IMR-90 (cell line): ENCODE measurements at regions not wholly inside any gene's neighbourhood (a gene's known extent, or its start where the extent isn't known, plus 50 kb on each side); places are given as distances from the start of the nearest gene placed in this dataset.

Source experiments
- ATAC-seq: fragments of 200-7000 bp; cut with Tn5 transposase; 2 replicates; pipeline ENCODE4 v1.9.1; 2020; ENCODE audit warnings: low read depth, mild to moderate bottlenecking, moderate library complexity
- BruUV-seq: library from RNA; stranded (reverse); fragments of 400-500 nt; replicated peaks from 2 replicates; lab custom pipeline; 2021; lab: Mats Ljungman, UMichigan
- CTCF ChIA-PET: fragments of 300-600 bp; formaldehyde crosslinking; extraction: SDS; loops from one replicate; lab custom pipeline; 2021; ENCODE audit warnings: antibody characterized with exemption; lab: Yijun Ruan, JAX
- POLR2A ChIA-PET: fragments of 300-600 bp; sonication (Branson Sonifier 250); formaldehyde crosslinking; loops from one replicate; lab custom pipeline; 2022; ENCODE audit warnings: antibody characterized with exemption; ENCODE audit not compliant: unreplicated experiment; lab: Charles Lee
- DNase-seq: peaks from one replicate; pipeline ENCODE4 v3.0.0; 2013
- H2AFZ ChIP-seq: replicated peaks from 2 replicates; pipeline ENCODE3; 2013; ENCODE audit warnings: low read length, mild to moderate bottlenecking; ENCODE audit not compliant: poor library complexity
- H2AK5ac ChIP-seq: 2 replicates; pipeline ENCODE4 v1.6.1; 2013; ENCODE audit warnings: low read depth, low read length, inconsistent platforms
- H2AK9ac ChIP-seq: replicated peaks from 2 replicates; pipeline ENCODE3; 2013; ENCODE audit warnings: mild to moderate bottlenecking, low read depth, low read length, moderate library complexity; ENCODE audit not compliant: poor library complexity
- H2BK120ac ChIP-seq: 2 replicates; pipeline ENCODE4 v1.6.1; 2013; ENCODE audit warnings: low read depth, low read length, inconsistent platforms
- H2BK15ac ChIP-seq: 3 replicates; pipeline ENCODE4 v1.6.1; 2013; ENCODE audit warnings: low read depth, low read length, inconsistent platforms
- H2BK20ac ChIP-seq: 2 replicates; pipeline ENCODE4 v1.6.1; 2013; ENCODE audit warnings: low read depth, mild to moderate bottlenecking, inconsistent platforms, low read length, moderate library complexity
- H2BK5ac ChIP-seq: 2 replicates; pipeline ENCODE4 v1.6.1; 2013; ENCODE audit warnings: mild to moderate bottlenecking, low read depth, low read length, inconsistent platforms; ENCODE audit not compliant: poor library complexity, severe bottlenecking
- H3K14ac ChIP-seq: replicated peaks from 2 replicates; pipeline ENCODE4 v1.6.1; 2013; ENCODE audit warnings: low read depth, low read length, inconsistent platforms
- H3K18ac ChIP-seq: 2 replicates; pipeline ENCODE4 v1.6.1; 2013; ENCODE audit warnings: low read depth, low read length, control low read depth
- H3K23ac ChIP-seq: 2 replicates; pipeline ENCODE4 v1.6.1; 2013; ENCODE audit warnings: low read depth, low read length, inconsistent platforms
- H3K27ac ChIP-seq: 2 replicates; pipeline ENCODE4 v1.5.1; 2013; ENCODE audit warnings: mild to moderate bottlenecking, control low read depth, low read length; ENCODE audit not compliant: insufficient read depth
- H3K27me3 ChIP-seq: 2 replicates; pipeline ENCODE4 v1.6.1; 2013; ENCODE audit warnings: low read length; ENCODE audit not compliant: control insufficient read depth, insufficient read depth
- H3K36me3 ChIP-seq: 2 replicates; pipeline ENCODE4 v1.6.1; 2013; ENCODE audit warnings: low read length, mixed read lengths; ENCODE audit not compliant: control insufficient read depth, insufficient read depth
- H3K4ac ChIP-seq: 2 replicates; pipeline ENCODE4 v1.6.1; 2013; ENCODE audit warnings: low read depth, low read length, inconsistent platforms
- H3K4me1 ChIP-seq: 2 replicates; pipeline ENCODE4 v1.6.1; 2013; ENCODE audit warnings: low read length, mixed read lengths; ENCODE audit not compliant: control insufficient read depth, insufficient read depth
- H3K4me2 ChIP-seq: 2 replicates; pipeline ENCODE4 v1.6.1; 2013; ENCODE audit warnings: low read depth, mild to moderate bottlenecking, control low read depth, low read length, moderate library complexity
- H3K4me3 ChIP-seq: 2 replicates; pipeline ENCODE4 v1.5.1; 2013; ENCODE audit warnings: low read depth, mild to moderate bottlenecking, control low read depth, low read length, moderate library complexity; ENCODE audit not compliant: insufficient read depth
- H3K56ac ChIP-seq: 2 replicates; pipeline ENCODE4 v1.6.1; 2013; ENCODE audit warnings: low read length, inconsistent platforms; ENCODE audit not compliant: insufficient read depth; ENCODE audit errors: extremely low read depth
- H3K79me1 ChIP-seq, 2 experiments: 2 replicates each; pipeline ENCODE4 v1.6.1; 2013; ENCODE audit warnings: low read length in 2 of 2, inconsistent platforms in 1 of 2, low read depth in 1 of 2
- H3K9ac ChIP-seq: 2 replicates; pipeline ENCODE4 v1.6.1; 2013; ENCODE audit warnings: low read depth, low read length, control low read depth
- H3K9me1 ChIP-seq: 2 replicates; pipeline ENCODE4 v1.6.1; 2013; ENCODE audit warnings: low read length, inconsistent platforms; ENCODE audit not compliant: insufficient read depth
- H3K9me3 ChIP-seq: 2 replicates; pipeline ENCODE4 v1.6.1; 2013; ENCODE audit warnings: low read length; ENCODE audit not compliant: control insufficient read depth, insufficient read depth
- H4K20me1 ChIP-seq: 2 replicates; pipeline ENCODE4 v1.6.1; 2013; ENCODE audit warnings: low read length, inconsistent platforms; ENCODE audit not compliant: insufficient read depth
- H4K5ac ChIP-seq: 2 replicates; pipeline ENCODE4 v1.6.1; 2013; ENCODE audit warnings: mild to moderate bottlenecking, low read depth, low read length, control low read depth
- H4K8ac ChIP-seq, 2 experiments: 2 replicates each; pipeline ENCODE4 v1.6.1; 2013; ENCODE audit warnings: low read depth in 2 of 2, low read length in 2 of 2, control low read depth in 1 of 2, inconsistent platforms in 1 of 2
- H4K91ac ChIP-seq: 2 replicates; pipeline ENCODE4 v1.6.1; 2013; ENCODE audit warnings: low read depth, low read length, inconsistent platforms; ENCODE audit not compliant: insufficient read depth
- MAZ ChIP-seq: IDR thresholded peaks from 2 replicates; pipeline ENCODE4 v1.6.1; 2012; ENCODE audit warnings: low read depth, mild to moderate bottlenecking, low read length, improper control_type of control experiment, moderate library complexity, borderline replicate concordance
- RFX5 ChIP-seq: IDR thresholded peaks from 2 replicates; pipeline ENCODE4 v1.8.0; 2012; ENCODE audit warnings: low read depth, mild to moderate bottlenecking, low read length, moderate library complexity
- SMC3 ChIP-seq: fragments of 150-350 bp; IDR thresholded peaks from 2 replicates; pipeline ENCODE4 v1.6.1; 2016; ENCODE audit warnings: low read depth, mild to moderate bottlenecking, antibody characterized with exemption, low read length, moderate library complexity
- WGBS, 2 experiments: methylation state at CpG; one replicate each; pipeline versions ENCODE4 v1.1.5 to v1.1.7; 2013; ENCODE audit warnings: missing lambda C conversion rate in 2 of 2; ENCODE audit not compliant: insufficient read length in 1 of 2; ENCODE audit errors: extremely low coverage in 2 of 2; 5-methylcytosine and 5-hydroxymethylcytosine counted together
- dilution Hi-C: fragments of 300-500 bp; cut with HindIII; formaldehyde crosslinking; loops from one replicate; pipeline ENCODE4 v1.14.3; 2018; ENCODE audit warnings: low sequenced_read_pairs; ENCODE audit not compliant: unreplicated experiment
- in situ Hi-C: fragments of 300-500 bp; cut with MboI; formaldehyde crosslinking; loops from 3 replicates; pipeline ENCODE4 v1.14.3; 2019; ENCODE audit warnings: low sequenced_read_pairs, inconsistent platforms, mixed read lengths
- intact Hi-C: fragments of 100-400 bp; cut with micrococcal nuclease; formaldehyde crosslinking; loops from 2 replicates; pipeline ENCODE4 v1.10.0; 2022
- TF ChIP-seq, protein P1 (sequence below): fragments of 150-350 bp; IDR thresholded peaks from 2 replicates; pipeline ENCODE4 v1.6.1; 2017; ENCODE audit warnings: mild to moderate bottlenecking, antibody characterized with exemption, low read length, low read depth
- TF ChIP-seq, protein P2 (sequence below): fragments of 150-350 bp; IDR thresholded peaks from 2 replicates; pipeline ENCODE4 v1.6.1; 2016; ENCODE audit warnings: low read depth, mild to moderate bottlenecking, low read length, moderate library complexity, borderline replicate concordance

DNA sequence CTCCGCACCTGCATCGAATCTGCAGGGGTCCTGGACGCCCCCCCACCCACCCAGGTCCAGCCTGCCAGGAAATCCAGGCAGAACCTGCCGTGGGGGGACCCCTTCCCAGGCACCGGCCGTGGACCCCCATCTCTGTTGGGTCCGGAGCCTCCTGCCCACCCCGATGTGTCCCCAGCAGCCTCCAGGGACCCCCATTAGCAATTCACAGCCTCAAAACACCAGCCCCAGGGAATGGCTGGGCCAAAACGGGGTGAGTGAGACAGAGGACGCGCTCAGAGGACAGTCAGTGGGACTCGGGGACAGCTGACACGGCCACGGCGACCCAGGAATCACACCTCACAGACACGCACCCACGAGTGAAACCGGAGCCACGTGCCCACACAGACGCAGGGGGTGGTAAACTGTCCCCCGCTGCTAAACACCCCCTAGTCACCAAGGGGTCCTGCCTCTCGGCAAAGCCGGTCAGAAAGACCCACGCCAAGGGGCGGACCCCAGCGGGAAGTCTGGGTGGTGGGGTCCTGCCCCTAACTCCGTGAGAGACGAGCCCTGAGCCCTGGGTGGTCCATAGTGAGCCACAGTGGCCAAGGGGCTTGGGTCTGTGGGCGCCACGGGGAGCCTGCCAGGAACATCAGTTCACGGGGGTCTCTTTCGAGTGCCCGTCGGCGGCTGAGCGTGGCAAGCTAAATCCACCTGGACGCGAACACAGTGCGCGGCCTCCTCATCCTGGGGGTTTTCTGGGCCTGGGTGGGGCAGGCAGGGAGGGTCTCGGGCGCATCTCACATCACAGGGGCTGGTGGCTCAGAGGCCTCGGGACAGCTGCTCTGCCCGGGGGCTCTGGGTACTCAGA lies 126.5 kb upstream of the NKX1-1 start:
- in situ Hi-C loops (no loop called here), intact Hi-C loops (no loop called here), dilution Hi-C loops (no loop called here)
- BruUV-seq: no TSS peak
- Histone ChIP-seq H3K36me3 (no peaks in the 10 kb centered on the region), H4K20me1 (no peaks in the 10 kb centered on the region), H3K23ac (no peak overlapping the region), H3K79me1 (no peaks in the 10 kb centered on the region), H3K4me2 (no peak overlapping the region), H3K9ac (no peak overlapping the region), H3K4ac (no peak overlapping the region), H3K14ac (no peak overlapping the region), H2BK20ac (no peak overlapping the region), H2BK15ac (no peak overlapping the region), H4K91ac (no peak overlapping the region), H3K27me3 (peaks cover 54% of the 10 kb centered on the region), H3K4me1 (no peaks in the 10 kb centered on the region), H3K4me3 (no peak overlapping the region), H3K9me3 (no peaks in the 10 kb centered on the region; the same call in 1 of the 2 replicates), H4K8ac (no peak overlapping the region), H2AK9ac (no peak overlapping the region), H3K27ac (no peak overlapping the region), H2BK5ac (no peak overlapping the region), H2BK120ac (no peak overlapping the region), H3K9me1 (no peaks in the 10 kb centered on the region), H3K18ac (no peak overlapping the region), H2AK5ac (no peak overlapping the region), H2AFZ (no peak overlapping the region), H4K5ac (no peak overlapping the region), H3K56ac (no peak overlapping the region)
- POLR2A ChIA-PET: no interaction called here
- no peak for DNase-seq
- WGBS, 2 experiments: 70% methylated on average over 11 of the region's 44 CpGs; no CpG with 5 or more reads in 1 of the 2 experiments
- no peak for ATAC-seq
- no peak for TF ChIP-seq RFX5
- no peak for TF ChIP-seq MAZ
- TF ChIP-seq, protein P1, sequence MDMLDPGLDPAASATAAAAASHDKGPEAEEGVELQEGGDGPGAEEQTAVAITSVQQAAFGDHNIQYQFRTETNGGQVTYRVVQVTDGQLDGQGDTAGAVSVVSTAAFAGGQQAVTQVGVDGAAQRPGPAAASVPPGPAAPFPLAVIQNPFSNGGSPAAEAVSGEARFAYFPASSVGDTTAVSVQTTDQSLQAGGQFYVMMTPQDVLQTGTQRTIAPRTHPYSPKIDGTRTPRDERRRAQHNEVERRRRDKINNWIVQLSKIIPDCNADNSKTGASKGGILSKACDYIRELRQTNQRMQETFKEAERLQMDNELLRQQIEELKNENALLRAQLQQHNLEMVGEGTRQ: no peak
- TF ChIP-seq, protein P2, sequence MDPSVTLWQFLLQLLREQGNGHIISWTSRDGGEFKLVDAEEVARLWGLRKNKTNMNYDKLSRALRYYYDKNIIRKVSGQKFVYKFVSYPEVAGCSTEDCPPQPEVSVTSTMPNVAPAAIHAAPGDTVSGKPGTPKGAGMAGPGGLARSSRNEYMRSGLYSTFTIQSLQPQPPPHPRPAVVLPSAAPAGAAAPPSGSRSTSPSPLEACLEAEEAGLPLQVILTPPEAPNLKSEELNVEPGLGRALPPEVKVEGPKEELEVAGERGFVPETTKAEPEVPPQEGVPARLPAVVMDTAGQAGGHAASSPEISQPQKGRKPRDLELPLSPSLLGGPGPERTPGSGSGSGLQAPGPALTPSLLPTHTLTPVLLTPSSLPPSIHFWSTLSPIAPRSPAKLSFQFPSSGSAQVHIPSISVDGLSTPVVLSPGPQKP: no peak
- no peak for TF ChIP-seq SMC3
- CTCF ChIA-PET: no interaction called here
